ENCODE measurements at regions not wholly inside any gene's neighbourhood (a gene's known extent, or its start where the extent isn't known, plus 50 kb on each side); places are given as distances from the start of the nearest gene placed in this dataset.

- ChIA-PET POLR2A (ENCODE audit: unreplicated experiment) (no interaction called here), CTCF (no interaction called here)
- TF ChIP-seq EZH2 (IDR thresholded peaks at IDR 0.05; ENCODE audit: low read depth) (no peak), CTCF (conservative IDR thresholded peaks at IDR 0.05) (no peak)
- no peak overlapping the region for H3K4me3 ChIP-seq
- H3K27ac ChIP-seq = no peak overlapping the region
- H4K20me1 ChIP-seq (ENCODE audit: insufficient read depth) = no peaks in the 10 kb centered on the region
- H3K4me1 ChIP-seq (replicated peaks; ENCODE audit: insufficient read depth) = no peaks in the 10 kb centered on the region
- H3K27me3 ChIP-seq (ENCODE audit: insufficient read depth, low read depth) = no peaks in the 10 kb centered on the region
- no peak for DNase-seq
- H3K36me3 ChIP-seq (ENCODE audit: low read depth) = no peaks in the 10 kb centered on the region
- no peak overlapping the region for H3K4me2 ChIP-seq
- intact Hi-C loops (cut with micrococcal nuclease; ENCODE audit: unreplicated experiment) = no loop called here
- no peaks in the 10 kb centered on the region for H3F3A ChIP-seq (ENCODE audit: insufficient read depth, low read depth)
- H3K79me2 ChIP-seq (ENCODE audit: low read depth) = no peaks in the 10 kb centered on the region
- H3K9me2 ChIP-seq (ENCODE audit: insufficient read depth) = no peaks in the 10 kb centered on the region
- H2AFZ ChIP-seq = no peak overlapping the region
- H3K9me3 ChIP-seq (ENCODE audit: insufficient read depth, low read depth) = no peaks in the 10 kb centered on the region
- no TSS peak for BruUV-seq (replicated peaks)
Measured at GRCh38 chr4:135268369-135268768, 1066.8 kb upstream of the PABPC4L start.

GRCh38 chr4:135267148-135267865, 1065.7 kb upstream of the PABPC4L start:
- Histone ChIP-seq H3K4me2 (no peak overlapping the region), H3K27me3 (ENCODE audit: insufficient read depth, low read depth) (no peaks in the 10 kb centered on the region), H4K20me1 (ENCODE audit: insufficient read depth) (no peaks in the 10 kb centered on the region), H3K9me3 (ENCODE audit: insufficient read depth, low read depth) (no peaks in the 10 kb centered on the region), H2AFZ (no peak overlapping the region), H3K9me2 (ENCODE audit: insufficient read depth) (no peaks in the 10 kb centered on the region), H3K4me3 (no peak overlapping the region), H3K4me1 (replicated peaks; ENCODE audit: insufficient read depth) (no peaks in the 10 kb centered on the region), H3K27ac (no peak overlapping the region), H3K36me3 (ENCODE audit: low read depth) (no peaks in the 10 kb centered on the region), H3K79me2 (ENCODE audit: low read depth) (no peaks in the 10 kb centered on the region), H3F3A (ENCODE audit: insufficient read depth, low read depth) (no peaks in the 10 kb centered on the region)
- ChIA-PET CTCF (no interaction called here), POLR2A (ENCODE audit: unreplicated experiment) (no interaction called here)
- no TSS peak for BruUV-seq (replicated peaks)
- no peak for DNase-seq
- TF ChIP-seq EZH2 (IDR thresholded peaks at IDR 0.05; ENCODE audit: low read depth) (no peak), CTCF (conservative IDR thresholded peaks at IDR 0.05) (no peak)
- intact Hi-C loops (cut with micrococcal nuclease; ENCODE audit: unreplicated experiment) = no loop called here

GRCh38 chr4:135256111-135256510, 1054.5 kb upstream of the PABPC4L start:
- BruUV-seq (replicated peaks) = no TSS peak
- H4K20me1 ChIP-seq (ENCODE audit: insufficient read depth) = no peaks in the 10 kb centered on the region
- CTCF ChIA-PET = no interaction called here
- H3K36me3 ChIP-seq (ENCODE audit: low read depth) = no peaks in the 10 kb centered on the region
- H3K27me3 ChIP-seq (ENCODE audit: insufficient read depth, low read depth) = no peaks in the 10 kb centered on the region
- H3F3A ChIP-seq (ENCODE audit: insufficient read depth, low read depth) = no peaks in the 10 kb centered on the region
- DNase-seq = no peak
- intact Hi-C loops (cut with micrococcal nuclease; ENCODE audit: unreplicated experiment) = no loop called here
- no peak overlapping the region for H3K27ac ChIP-seq
- H3K4me1 ChIP-seq (replicated peaks; ENCODE audit: insufficient read depth) = no peaks in the 10 kb centered on the region
- POLR2A ChIA-PET (ENCODE audit: unreplicated experiment) = no interaction called here
- H2AFZ ChIP-seq = no peak overlapping the region
- no peaks in the 10 kb centered on the region for H3K79me2 ChIP-seq (ENCODE audit: low read depth)
- no peaks in the 10 kb centered on the region for H3K9me3 ChIP-seq (ENCODE audit: insufficient read depth, low read depth)
- H3K4me2 ChIP-seq = no peak overlapping the region
- no peak overlapping the region for H3K4me3 ChIP-seq
- TF ChIP-seq EZH2 (IDR thresholded peaks at IDR 0.05; ENCODE audit: low read depth) (no peak), CTCF (conservative IDR thresholded peaks at IDR 0.05) (no peak)
- no peaks in the 10 kb centered on the region for H3K9me2 ChIP-seq (ENCODE audit: insufficient read depth)
